ENCODE measurements at regions not wholly inside any gene's neighbourhood (a gene's known extent, or its start where the extent isn't known, plus 50 kb on each side); places are given as distances from the start of the nearest gene placed in this dataset.

DNA sequence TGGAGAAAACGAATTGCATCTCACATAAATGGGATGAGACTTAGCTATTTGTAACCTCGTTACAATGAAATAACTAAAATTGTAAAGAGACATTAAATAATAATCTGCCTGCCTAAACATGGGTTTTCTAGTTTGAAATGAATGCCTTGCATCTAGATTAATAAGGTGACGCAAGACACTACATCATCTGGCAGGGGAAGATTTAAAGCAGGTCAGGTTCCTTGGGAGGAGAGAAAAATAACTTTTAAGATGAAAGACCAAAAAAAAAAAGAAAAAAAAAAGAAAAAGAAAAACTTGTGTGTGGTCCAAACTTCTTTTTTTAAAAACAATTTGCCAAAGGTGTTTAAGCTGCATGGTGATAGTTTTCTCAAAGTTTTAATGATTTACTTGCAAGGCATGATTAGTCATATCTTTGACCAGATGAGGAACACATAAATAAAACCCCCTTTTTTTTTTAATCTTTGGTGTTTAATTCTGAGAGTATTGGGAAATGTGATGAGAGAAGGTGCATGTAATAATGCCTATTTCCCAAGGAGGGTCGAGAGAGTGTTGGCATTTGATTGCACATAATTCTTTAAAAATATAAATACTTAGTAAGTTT is 122.9 kb upstream of the ADAMTSL1 start:
- Mint-ChIP-seq H3K27me3 (no peaks in the 10 kb centered on the region), H3K4me3 (no peak overlapping the region), H3K27ac (no peak overlapping the region), H3K9me3 (no peaks in the 10 kb centered on the region), H3K4me1 (ENCODE audit: low read depth) (no peaks in the 10 kb centered on the region), H3K36me3 (ENCODE audit: low read depth) (no peaks in the 10 kb centered on the region)
- DNase-seq, result no peak

DNA sequence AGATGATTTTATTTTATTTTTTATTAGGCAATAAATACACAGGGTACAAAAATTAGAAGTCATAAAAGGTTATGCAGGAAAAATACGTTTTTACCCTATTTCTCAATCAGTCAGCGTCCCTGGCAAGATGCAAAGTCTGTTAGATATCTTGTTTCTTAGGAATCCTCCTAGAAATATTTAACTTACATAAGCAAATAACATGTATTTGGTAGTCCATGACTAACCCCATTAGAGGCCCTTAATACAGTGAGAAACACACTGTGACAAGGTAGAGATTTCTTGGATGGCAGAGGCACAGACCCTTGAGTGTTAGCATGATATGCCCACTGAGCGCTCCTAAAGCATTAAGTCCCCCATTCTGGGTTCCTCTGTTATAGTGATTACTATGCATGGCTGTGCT is 121.2 kb upstream of the ADAMTSL1 start:
- DNase-seq, result no peak

DNA sequence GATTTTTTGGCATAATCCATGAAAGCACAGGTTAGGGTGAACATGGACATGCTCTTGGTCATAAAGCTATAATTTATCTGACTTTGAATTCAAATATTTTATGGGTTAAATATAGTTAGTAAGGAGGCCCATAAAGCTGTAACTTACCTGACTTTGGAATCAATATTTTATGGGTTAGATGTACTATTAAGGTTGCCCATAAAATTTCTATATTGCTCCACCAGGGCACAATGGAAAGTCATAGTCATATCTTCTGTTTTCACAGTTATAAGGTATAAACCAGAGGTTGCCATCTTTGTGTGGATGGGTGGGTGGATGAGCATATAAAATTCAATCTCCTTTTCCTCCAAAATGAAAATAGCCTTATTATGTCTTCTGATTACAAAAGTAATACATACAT is 120.5 kb upstream of the ADAMTSL1 start:
- H3K4me3 Mint-ChIP-seq, result no peak overlapping the region
- no peak for DNase-seq
- no peaks in the 10 kb centered on the region for H3K9me3 Mint-ChIP-seq
- no peaks in the 10 kb centered on the region for H3K27me3 Mint-ChIP-seq
- H3K27ac Mint-ChIP-seq, result no peak overlapping the region
- no peaks in the 10 kb centered on the region for H3K36me3 Mint-ChIP-seq (ENCODE audit: low read depth)
- no peaks in the 10 kb centered on the region for H3K4me1 Mint-ChIP-seq (ENCODE audit: low read depth)

More for the DNA sequence above, 121.2 kb upstream of the ADAMTSL1 start:
- H3K27me3 Mint-ChIP-seq, result no peaks in the 10 kb centered on the region
- no peak overlapping the region for H3K27ac Mint-ChIP-seq
- no peak overlapping the region for H3K4me3 Mint-ChIP-seq
- H3K36me3 Mint-ChIP-seq (ENCODE audit: low read depth), result no peaks in the 10 kb centered on the region
- no peaks in the 10 kb centered on the region for H3K9me3 Mint-ChIP-seq
- no peaks in the 10 kb centered on the region for H3K4me1 Mint-ChIP-seq (ENCODE audit: low read depth)

DNA sequence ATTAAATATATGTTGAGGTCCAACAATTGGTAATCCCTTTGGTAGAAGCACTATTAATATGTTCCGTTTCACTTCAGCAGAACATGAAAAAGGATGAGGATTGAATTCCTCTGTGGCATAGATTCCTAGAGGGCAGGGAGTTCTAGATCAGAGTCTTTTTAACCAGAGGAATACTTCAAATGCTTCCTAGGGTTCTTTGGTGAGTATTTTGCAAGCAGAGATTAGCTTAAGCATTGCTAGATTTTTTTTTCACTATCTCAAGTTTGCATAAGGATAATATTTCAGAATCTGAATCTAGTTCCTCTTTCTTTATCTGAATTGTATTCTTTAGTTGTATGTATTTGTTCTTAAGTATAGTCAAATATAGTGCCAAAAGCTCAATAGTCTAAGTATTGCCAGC is 116.6 kb upstream of the ADAMTSL1 start:
- H3K4me3 Mint-ChIP-seq, result no peak overlapping the region

DNA sequence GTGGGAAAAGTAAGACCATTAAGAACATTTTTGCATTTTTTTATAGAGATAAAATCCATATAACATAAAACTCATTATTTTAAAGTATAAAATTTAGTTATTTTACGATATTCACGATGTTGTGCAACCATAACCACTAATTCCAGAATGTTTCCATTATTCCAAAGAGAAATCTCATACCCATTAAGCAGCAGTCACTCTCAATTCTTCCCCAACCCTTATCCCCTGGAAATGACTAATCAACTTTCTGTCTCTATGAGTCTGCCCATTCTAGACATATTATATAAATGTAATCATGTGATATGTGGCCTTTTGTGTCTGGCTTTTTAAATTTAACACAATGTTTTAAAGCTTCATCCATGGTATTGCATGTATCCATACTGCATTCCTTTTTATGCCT is 115.6 kb upstream of the ADAMTSL1 start:
- no peaks in the 10 kb centered on the region for H3K36me3 Mint-ChIP-seq (ENCODE audit: low read depth)
- no peak for DNase-seq
- H3K4me1 Mint-ChIP-seq (ENCODE audit: low read depth), result no peaks in the 10 kb centered on the region
- no peaks in the 10 kb centered on the region for H3K9me3 Mint-ChIP-seq
- H3K27me3 Mint-ChIP-seq, result no peaks in the 10 kb centered on the region
- H3K4me3 Mint-ChIP-seq, result no peak overlapping the region
- H3K27ac Mint-ChIP-seq, result no peak overlapping the region

More for the DNA sequence above, 116.6 kb upstream of the ADAMTSL1 start:
- Mint-ChIP-seq H3K4me1 (ENCODE audit: low read depth) (no peaks in the 10 kb centered on the region), H3K27me3 (no peaks in the 10 kb centered on the region), H3K36me3 (ENCODE audit: low read depth) (no peaks in the 10 kb centered on the region), H3K9me3 (no peaks in the 10 kb centered on the region), H3K27ac (no peak overlapping the region)
- no peak for DNase-seq

GRCh38 chr9:18359335-18359734 is 114.6 kb upstream of the ADAMTSL1 start:
- no peaks in the 10 kb centered on the region for H3K9me3 Mint-ChIP-seq
- DNase-seq, result no peak
- H3K4me3 Mint-ChIP-seq, result no peak overlapping the region
- H3K4me1 Mint-ChIP-seq (ENCODE audit: low read depth), result no peaks in the 10 kb centered on the region
- no peaks in the 10 kb centered on the region for H3K27me3 Mint-ChIP-seq
- no peaks in the 10 kb centered on the region for H3K36me3 Mint-ChIP-seq (ENCODE audit: low read depth)
- H3K27ac Mint-ChIP-seq, result no peak overlapping the region

DNA sequence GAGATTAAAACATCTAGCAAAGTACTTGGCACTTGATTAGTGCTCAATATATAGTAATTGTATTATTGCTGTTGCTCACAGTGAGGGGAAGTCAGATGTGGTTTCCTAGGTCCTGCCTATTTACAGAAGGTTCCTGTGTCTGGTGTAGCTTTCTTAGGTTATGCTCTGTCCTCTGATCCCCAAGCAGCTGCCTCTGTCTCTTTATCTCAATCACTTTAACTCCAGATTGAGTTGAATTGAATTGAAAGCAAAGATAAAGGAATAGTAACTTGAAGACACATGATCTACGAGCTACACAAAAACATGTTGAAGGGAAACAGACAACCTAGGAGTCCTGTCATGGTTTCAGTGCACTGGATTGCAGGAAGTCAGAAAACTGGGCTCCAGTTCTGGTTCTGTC is 113.9 kb upstream of the ADAMTSL1 start:
- H3K27ac Mint-ChIP-seq, result no peak overlapping the region
- H3K9me3 Mint-ChIP-seq, result no peaks in the 10 kb centered on the region
- H3K4me3 Mint-ChIP-seq, result no peak overlapping the region
- no peaks in the 10 kb centered on the region for H3K4me1 Mint-ChIP-seq (ENCODE audit: low read depth)
- no peak for DNase-seq
- no peaks in the 10 kb centered on the region for H3K27me3 Mint-ChIP-seq
- H3K36me3 Mint-ChIP-seq (ENCODE audit: low read depth), result no peaks in the 10 kb centered on the region

GRCh38 chr9:18361646-18362045 is 112.3 kb upstream of the ADAMTSL1 start:
- Mint-ChIP-seq H3K9me3 (no peaks in the 10 kb centered on the region), H3K27ac (no peak overlapping the region)

DNA sequence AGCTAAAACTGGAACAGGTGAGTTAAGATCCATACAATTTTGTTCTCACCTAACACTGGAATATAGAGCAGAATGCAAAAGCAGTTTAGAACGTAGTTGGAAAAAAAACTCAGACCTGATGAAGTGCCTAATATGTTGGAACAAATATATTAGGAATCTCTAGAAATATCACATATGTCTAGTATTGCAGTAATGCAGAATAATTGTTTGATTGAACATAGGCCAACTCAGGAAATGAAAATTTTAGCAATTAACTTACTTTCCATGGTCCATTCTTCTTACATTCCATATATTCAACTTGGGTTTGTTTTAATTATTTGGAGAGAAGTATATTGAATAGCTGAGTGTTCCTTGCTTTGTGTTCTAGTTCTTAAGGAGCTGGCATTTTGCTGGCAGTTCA is 111.8 kb upstream of the ADAMTSL1 start:
- DNase-seq, result no peak
- Mint-ChIP-seq H3K36me3 (ENCODE audit: low read depth) (no peaks in the 10 kb centered on the region), H3K4me1 (ENCODE audit: low read depth) (no peaks in the 10 kb centered on the region), H3K27ac (no peak overlapping the region), H3K4me3 (no peak overlapping the region), H3K9me3 (no peaks in the 10 kb centered on the region), H3K27me3 (no peaks in the 10 kb centered on the region)

More at GRCh38 chr9:18361646-18362045, 112.3 kb upstream of the ADAMTSL1 start:
- H3K4me1 Mint-ChIP-seq (ENCODE audit: low read depth), result no peaks in the 10 kb centered on the region
- no peak overlapping the region for H3K4me3 Mint-ChIP-seq
- no peaks in the 10 kb centered on the region for H3K27me3 Mint-ChIP-seq
- no peak for DNase-seq
- no peaks in the 10 kb centered on the region for H3K36me3 Mint-ChIP-seq (ENCODE audit: low read depth)

GRCh38 chr9:18362901-18363685 is 110.9 kb upstream of the ADAMTSL1 start:
- no peak for DNase-seq
- Mint-ChIP-seq H3K9me3 (peaks cover 2% of the 10 kb centered on the region), H3K27ac (no peak overlapping the region), H3K4me3 (no peak overlapping the region), H3K27me3 (no peaks in the 10 kb centered on the region), H3K4me1 (ENCODE audit: low read depth) (no peaks in the 10 kb centered on the region), H3K36me3 (ENCODE audit: low read depth) (no peaks in the 10 kb centered on the region)

DNA sequence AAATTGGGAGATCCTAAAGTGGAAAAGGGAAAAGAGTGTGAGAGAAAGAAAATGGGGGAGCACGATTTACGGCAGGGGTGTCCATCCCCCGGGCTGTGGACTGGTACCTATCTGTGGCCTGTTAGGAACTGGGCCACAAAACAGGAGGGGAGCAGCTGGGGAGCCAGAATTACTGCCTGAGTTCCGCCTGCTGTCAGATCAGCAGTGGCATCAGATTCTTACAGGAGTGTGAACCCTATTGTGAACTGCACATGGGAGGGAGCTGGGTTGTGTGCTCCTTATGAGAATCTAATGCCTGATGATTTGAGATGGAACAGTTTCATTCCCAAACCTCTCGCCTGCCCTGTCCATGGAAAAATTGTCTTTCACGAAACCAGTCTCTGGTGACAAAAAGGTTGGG is 108.3 kb upstream of the ADAMTSL1 start:
- no peaks in the 10 kb centered on the region for H3K27me3 Mint-ChIP-seq
- no peaks in the 10 kb centered on the region for H3K36me3 Mint-ChIP-seq (ENCODE audit: low read depth)
- H3K27ac Mint-ChIP-seq, result no peak overlapping the region
- DNase-seq, result no peak
- H3K4me1 Mint-ChIP-seq (ENCODE audit: low read depth), result no peaks in the 10 kb centered on the region
- H3K4me3 Mint-ChIP-seq, result no peak overlapping the region
- H3K9me3 Mint-ChIP-seq, result peaks cover 2% of the 10 kb centered on the region

- no peak overlapping the region for H3K27ac Mint-ChIP-seq
- DNase-seq, result no peak
- H3K4me3 Mint-ChIP-seq, result no peak overlapping the region
- no peaks in the 10 kb centered on the region for H3K27me3 Mint-ChIP-seq
- H3K36me3 Mint-ChIP-seq (ENCODE audit: low read depth), result no peaks in the 10 kb centered on the region
- peaks cover 2% of the 10 kb centered on the region for H3K9me3 Mint-ChIP-seq
- no peaks in the 10 kb centered on the region for H3K4me1 Mint-ChIP-seq (ENCODE audit: low read depth)
Measured at GRCh38 chr9:18366184-18366583, 107.8 kb upstream of the ADAMTSL1 start.

GRCh38 chr9:18368206-18368605 is 105.7 kb upstream of the ADAMTSL1 start:
- no peak overlapping the region for H3K4me3 Mint-ChIP-seq
- DNase-seq, result no peak
- no peak overlapping the region for H3K27ac Mint-ChIP-seq
- H3K9me3 Mint-ChIP-seq, result peaks cover 2% of the 10 kb centered on the region
- H3K4me1 Mint-ChIP-seq (ENCODE audit: low read depth), result no peaks in the 10 kb centered on the region
- no peaks in the 10 kb centered on the region for H3K27me3 Mint-ChIP-seq
- no peaks in the 10 kb centered on the region for H3K36me3 Mint-ChIP-seq (ENCODE audit: low read depth)

DNA sequence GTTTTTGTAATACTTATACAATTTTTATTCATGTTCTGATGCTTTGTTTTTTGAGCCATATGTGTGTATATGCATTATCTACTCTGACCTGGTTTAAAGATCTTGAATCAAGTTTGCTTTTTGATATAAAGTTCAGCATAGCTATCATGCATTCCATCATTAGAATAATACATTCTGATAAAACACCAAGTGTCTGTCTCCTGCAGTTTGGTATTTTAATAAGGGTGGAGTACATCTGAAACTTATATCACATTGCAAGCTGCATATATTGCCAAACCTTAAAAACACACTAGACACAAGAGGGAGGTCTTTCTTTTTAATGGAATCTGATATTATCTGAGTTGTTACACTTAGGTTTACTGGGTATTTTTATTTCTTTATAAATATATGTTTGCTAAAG is 102.8 kb upstream of the ADAMTSL1 start:
- Mint-ChIP-seq H3K27me3 (no peaks in the 10 kb centered on the region), H3K27ac (no peak overlapping the region), H3K4me3 (no peak overlapping the region), H3K9me3 (peaks cover 5% of the 10 kb centered on the region), H3K36me3 (ENCODE audit: low read depth) (no peaks in the 10 kb centered on the region), H3K4me1 (ENCODE audit: low read depth) (no peaks in the 10 kb centered on the region)
- DNase-seq, result no peak

DNA sequence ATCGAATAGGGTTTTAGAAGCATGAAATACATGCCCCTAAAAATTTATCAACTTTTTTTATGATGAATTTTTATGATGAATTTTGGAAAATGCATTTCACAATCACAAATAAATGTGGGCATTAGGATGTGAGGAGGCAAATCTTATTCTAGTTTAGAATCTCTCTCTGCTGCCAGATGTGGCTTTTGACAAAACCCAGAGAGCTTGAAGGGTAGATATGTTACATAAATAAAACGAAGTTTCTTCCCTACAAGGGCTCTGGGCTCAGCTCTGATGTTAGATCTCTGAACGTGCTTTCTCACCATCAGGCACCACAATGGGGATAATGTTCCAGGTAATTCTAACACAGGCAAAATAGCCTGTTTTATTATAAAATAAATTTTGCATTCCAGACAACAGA is 102.3 kb upstream of the ADAMTSL1 start:
- Mint-ChIP-seq H3K36me3 (ENCODE audit: low read depth) (no peaks in the 10 kb centered on the region), H3K27ac (no peak overlapping the region), H3K4me1 (ENCODE audit: low read depth) (no peaks in the 10 kb centered on the region), H3K4me3 (no peak overlapping the region), H3K27me3 (no peaks in the 10 kb centered on the region), H3K9me3 (peaks cover 5% of the 10 kb centered on the region)
- no peak for DNase-seq

Measured in activated T-cell treated with anti-CD3 and anti-CD28 coated beads, Interleukin-2, amount 50 U/mL, for 24 hours (primary cell).